SK-N-SH (cell line): ENCODE measurements at regions not wholly inside any gene's neighbourhood (a gene's known extent, or its start where the extent isn't known, plus 50 kb on each side); places are given as distances from the start of the nearest gene placed in this dataset.

Experiments used
- CTCF ChIP-seq: fragments of 200-600 bp; sonication (generic); IDR thresholded peaks from 2 replicates; pipeline ENCODE4 v1.6.1; 2017; ENCODE audit warnings: antibody characterized with exemption, mild to moderate bottlenecking, moderate library complexity
- NFIC ChIP-seq: IDR thresholded peaks from 2 replicates; pipeline ENCODE4 v1.4.0; 2012; ENCODE audit warnings: borderline replicate concordance
- PBX3 ChIP-seq: IDR thresholded peaks from 2 replicates; pipeline ENCODE4; 2012
- YY1 ChIP-seq: IDR thresholded peaks from 2 replicates; pipeline ENCODE4 v1.4.0; 2012; ENCODE audit warnings: low read depth, mild to moderate bottlenecking
- ZBTB33 ChIP-seq: IDR thresholded peaks from 2 replicates; pipeline ENCODE4 v1.4.0; 2012; ENCODE audit warnings: low read depth, borderline replicate concordance

GRCh38 chr2:84177733-84178132 lies 281.3 kb downstream of the SUCLG1 start:
- no peak for TF ChIP-seq PBX3
- TF ChIP-seq YY1: no peak
- TF ChIP-seq CTCF: no peak
- no peak for TF ChIP-seq ZBTB33
- no peak for TF ChIP-seq NFIC
